SKM-1 treated with dmso at 0.1 percent for 144 hours (cell line): ENCODE measurements at regions not wholly inside any gene's neighbourhood (a gene's known extent, or its start where the extent isn't known, plus 50 kb on each side); places are given as distances from the start of the nearest gene placed in this dataset.
"Not testable (repeated sequence)": the region's sequence is repeated elsewhere in the genome, so short reads cannot be mapped to it uniquely, and the experiment has no call there.

Source experiments
- DNase-seq: peaks from one replicate; lab custom pipeline; 2025; ENCODE audit not compliant: unreplicated experiment; lab: John Stamatoyannopoulos, UW

DNA sequence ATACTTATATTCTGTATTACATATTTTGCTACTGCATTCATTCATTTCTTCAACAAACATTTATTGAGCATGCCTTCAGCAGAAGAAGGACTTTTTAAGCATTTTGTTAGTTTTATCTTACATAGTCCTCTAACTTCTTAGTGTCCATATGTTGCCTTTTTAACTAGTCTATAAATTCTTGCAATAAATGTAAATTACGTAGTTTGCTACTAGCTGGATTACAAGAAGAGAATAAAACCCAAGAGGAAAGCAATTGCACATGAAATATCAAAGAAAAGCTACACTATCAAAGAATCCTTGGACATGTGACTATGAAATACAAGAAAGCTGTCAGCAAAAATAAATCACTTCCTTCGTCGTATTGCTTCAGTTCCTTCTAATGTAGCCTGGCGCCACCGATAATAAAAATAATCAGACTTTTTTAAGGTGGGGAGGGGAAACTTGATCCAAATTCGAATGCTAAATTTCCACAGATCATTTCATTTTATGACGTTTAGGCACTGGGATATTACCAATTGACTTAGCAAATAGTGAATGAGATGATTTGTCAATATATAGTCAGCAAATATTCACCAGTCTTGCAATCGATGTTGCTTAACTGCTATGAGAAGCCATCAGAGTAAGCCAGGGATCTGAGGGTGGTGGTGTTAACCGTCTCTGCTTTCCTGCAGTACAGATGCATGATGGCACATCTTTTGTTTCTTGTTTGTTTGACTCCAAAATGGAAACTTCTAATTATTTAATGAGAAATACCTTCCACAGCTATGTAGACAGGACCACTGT lies 258.7 kb upstream of the EXOC2 start:
- DNase-seq, result no peak

DNA sequence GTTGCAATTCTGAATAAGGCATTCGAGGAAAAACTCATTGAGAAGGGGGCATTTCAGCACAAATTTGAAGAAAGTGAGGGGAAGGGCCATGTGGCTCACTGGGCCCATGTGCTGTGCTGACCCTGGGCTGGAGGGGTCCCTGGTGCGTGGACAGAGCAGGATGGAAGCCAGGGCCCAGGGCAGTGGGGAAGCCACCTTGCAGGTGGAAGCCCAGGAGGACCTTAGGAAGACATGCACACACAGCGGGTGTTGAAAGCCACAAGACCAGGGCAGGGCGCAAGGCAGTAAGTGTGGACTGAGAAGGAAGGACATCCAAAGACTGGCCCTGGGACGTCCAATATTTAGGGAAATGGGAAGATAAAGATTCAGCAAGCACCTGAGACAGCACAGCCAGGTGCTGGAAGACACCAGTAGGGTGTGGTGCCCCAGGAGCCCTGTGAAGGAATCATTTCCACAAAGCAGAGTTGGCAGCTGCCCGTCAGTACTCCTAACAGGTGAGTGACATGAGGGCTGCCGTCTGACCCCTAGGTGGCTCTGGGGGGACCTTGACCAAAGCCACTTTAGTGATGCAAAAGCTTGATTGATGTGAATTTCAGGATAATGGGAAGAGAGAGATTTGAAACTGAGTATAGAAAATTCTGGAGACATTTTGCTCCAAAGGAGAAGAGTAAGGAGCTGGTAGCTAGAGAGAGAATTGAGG lies 254.4 kb upstream of the EXOC2 start:
- DNase-seq, result no peak

DNA sequence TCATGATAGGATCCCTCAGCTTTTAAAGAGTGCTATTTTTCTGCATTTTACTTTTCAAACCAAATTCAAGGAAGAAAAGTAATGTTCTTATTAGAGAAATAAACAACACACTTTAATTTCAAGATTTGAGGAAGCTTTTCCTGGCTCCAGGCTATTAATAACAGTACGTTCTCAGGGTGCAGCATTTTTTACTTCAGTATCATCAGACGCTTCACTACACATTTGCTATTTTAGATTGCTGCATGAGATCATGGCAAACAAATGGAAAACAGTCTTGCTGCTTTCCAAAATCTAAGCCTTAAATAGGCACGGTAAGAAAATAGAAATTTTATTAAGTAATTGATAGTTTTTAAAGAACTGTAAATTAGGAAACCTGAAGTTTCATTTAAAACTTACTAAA lies 253.6 kb upstream of the EXOC2 start:
- DNase-seq, result no peak

DNA sequence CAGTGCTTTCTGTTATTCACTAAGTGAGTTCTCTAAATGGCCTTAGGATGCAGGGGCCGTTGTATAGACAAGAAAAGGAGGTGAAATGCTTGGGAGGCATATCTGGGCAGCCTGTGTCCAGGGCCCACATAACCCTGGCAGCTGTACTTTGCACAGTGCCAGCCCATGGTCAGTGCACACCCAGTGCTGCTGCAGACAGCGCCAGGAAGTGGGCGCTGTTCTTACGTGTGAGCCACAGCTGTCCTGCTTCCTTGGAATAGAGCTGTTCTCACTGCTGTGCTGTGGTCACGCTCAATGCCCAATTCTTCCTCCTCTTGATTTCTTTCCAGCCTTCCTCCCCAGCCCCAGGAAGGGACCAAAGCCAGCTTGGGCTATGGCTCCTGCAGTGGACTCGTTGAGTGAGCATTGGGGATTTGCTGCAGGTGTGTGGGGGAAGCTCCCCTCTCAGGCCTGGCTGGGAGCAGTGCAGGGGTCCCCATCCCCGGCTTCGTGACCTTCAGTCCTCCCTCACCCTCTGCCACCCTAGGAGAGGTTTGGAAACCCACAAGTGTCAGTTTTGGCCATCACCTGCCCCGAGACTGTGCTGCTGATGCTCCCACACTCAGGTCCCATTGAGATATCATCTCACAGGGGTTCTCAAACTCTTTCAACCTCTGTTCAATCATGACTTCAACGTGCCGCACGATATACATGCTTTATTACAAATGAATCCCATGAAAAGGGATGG lies 246.8 kb upstream of the EXOC2 start:
- DNase-seq, result no peak

DNA sequence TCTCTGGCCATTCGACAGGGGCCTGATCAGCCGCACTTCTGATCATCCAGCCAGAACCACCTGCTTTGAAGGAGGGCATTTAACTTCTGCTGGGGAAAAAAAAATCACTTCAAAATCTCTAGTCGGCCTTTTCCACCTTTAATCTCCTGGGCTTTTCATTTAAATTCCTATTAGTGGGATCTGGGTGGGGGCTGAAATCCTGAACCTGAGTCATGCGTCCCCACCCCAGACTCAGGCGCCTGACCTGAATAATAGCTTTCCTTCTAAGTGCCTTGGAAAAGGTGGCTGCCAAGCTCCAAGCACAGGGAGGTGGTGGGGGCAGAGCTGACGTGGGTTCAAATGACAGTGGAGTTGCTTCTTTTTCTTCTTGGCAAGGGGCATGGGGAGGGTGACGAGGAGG lies 246.0 kb upstream of the EXOC2 start:
- DNase-seq, result no peak

DNA sequence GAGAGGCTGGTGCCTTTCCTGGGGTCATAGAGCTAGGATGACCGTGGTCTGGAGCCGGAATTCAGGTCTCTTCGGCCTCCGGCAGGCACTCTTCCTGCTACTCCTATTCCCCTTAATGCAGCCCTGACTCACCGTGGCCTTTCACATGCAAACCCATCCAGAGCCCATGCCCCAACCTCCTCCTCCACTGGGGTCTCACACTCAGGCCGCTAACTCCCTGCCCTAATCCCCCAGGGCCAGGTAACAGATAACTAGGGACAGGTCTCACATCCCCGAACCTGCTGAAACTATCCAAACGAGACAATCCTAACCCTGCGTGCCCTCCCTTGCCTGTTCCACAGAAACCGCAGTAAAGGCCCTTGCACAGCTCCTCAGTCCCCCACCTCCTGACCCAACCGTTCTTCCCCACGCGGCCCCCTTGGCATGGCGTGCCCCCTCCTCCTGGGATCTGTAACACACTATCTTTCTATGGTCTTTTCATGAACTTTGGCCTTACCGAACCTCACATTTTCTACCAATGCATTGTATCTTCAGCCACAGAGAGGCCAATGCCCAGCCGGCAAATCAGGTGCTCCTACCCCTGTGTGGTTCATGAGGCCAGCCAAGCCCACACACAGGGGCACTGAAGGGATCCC lies 245.4 kb upstream of the EXOC2 start:
- DNase-seq, result no peak

DNA sequence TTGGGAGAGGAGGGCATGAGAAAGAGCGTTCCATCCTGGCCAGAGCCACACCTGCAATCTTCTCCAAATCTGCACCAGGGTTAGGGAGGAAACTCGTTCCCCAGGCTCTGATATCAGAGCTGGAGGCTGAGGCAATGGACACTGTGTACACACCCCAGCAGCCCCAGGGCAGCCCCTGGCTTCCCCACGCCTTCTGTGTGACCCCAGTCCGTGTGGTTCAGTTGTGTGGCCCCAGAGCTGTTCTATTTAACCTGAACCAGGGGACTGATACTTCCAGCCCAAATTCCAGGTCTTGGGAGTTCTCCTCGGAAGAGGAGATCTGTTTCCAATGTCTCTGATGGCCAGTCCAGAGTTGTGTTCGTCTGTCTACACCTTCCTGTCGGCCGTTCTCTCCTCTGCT lies 242.6 kb upstream of the EXOC2 start:
- DNase-seq, result no peak

DNA sequence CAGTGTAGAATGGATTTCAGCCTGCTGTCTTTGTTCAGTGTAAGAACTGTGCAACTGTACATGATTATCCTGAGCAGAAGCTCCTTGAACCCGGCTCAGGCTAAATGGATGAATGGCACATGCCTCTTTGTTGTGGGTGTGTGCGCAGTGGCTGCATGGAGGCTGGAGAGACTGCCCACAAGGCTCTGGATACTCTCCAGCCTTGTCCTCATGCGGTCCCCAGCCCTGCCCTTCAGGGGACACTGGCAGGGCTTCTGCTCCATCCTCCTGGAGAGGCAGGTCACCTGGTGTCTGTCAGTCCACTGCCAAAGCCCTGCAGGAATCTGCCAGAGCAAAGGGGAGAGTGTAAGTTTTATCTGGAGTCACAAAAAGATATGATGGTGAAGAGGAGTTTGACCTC lies 241.7 kb upstream of the EXOC2 start:
- no peak for DNase-seq

DNA sequence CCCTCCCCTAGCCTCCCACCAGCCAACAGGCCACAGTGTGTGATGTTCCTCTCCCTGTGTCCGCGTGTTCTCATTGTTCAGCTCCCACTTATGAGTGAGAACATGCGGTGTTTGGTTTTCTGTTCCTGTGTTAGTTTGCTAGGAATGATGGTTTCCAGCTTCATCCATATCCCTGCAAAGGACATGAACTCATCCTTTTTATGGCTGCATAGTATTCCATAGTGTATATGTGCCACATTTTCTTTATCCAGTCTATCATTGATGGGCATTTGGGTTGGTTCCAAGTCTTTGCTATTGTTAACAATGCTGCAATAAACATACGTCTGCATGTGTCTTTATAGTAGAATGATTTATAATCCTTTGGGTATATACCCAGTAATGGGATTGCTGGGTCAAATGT lies 239.0 kb upstream of the EXOC2 start:
- DNase-seq, result not testable (repeated sequence)

DNA sequence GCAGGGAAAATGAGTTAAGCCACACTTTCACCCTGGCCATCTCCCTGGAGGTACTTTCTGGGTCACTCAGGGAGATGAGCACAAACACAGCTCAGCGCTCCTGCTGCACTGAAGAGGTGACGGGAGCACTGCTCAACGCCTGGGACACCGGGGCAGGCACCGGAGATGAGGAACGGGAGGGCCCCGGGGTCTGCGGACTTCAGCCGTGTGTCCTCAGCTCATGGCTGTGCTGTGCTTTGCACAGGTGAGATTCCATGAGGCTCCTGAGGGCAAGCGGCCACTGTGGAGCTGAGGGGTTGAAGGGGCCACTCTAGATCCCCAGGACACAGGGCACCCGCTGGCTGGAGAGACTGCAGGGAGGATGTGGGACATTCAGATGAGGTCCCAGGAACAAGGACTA lies 234.2 kb upstream of the EXOC2 start:
- DNase-seq, result no peak

DNA sequence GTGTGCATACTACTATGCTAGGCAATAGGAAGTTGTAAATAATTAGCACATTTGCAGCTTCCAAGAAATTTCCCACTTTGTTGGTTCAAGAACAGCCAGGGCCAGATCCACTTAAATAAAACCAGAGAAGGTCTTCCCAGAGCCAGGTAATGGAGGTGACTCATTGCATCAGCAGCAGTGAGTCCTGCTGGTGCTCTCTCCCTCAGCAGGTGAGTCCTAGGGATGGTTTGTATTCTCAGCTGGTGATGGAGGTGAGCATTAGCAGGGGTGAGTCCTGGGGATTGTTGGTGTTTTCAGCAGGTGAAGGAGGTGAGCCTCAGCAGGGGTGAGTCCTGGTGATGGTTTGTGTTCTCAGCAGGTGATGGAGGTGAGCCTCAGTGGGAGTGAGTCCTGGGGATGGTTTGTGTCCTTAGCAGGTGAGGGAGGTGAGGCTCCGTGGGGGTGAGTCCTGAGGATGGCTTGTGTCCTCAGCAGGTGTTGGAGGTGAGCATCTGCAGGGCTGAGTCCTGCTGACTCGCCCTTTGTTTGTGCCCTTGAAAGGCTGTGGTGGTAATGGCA lies 232.8 kb upstream of the EXOC2 start:
- DNase-seq, result no peak

DNA sequence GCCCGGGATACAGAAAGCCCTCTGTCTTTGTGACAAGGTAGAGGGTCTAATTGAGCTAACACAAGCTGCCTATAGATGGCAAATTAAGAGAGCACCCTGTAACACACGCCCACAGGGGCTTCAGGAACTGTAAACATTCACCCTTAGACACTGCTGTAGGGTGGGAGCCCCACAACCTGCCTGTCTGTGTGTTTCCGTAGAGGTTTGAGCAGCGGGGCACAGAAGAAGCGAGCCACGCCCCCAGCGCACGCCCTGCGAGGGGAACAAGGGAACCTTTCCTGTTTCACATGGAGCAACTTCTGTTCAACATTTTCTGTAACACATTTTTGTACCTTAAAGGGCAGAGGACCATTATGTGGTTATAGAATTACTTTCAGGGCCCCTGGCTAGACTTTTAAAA lies 231.7 kb upstream of the EXOC2 start:
- DNase-seq, result no peak

DNA sequence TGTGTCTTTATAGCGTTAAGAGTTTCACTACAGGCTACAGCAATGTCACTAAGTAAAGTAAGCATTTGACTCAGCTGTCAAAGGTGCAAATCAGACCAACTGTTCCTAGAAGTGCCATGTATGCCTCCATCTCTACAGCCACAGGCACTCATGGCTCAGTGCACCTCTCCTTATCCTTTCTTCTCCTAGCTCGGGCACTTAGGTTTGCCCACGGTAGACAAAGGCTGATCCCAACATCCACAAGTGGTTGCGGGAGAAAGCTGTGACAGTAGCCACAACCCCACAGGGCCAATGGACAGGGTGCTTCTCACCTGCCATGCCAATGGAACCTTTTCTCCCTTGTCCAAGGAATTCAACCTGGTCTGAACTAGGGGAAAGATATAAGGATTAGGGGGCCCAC lies 228.5 kb upstream of the EXOC2 start:
- DNase-seq, result no peak

DNA sequence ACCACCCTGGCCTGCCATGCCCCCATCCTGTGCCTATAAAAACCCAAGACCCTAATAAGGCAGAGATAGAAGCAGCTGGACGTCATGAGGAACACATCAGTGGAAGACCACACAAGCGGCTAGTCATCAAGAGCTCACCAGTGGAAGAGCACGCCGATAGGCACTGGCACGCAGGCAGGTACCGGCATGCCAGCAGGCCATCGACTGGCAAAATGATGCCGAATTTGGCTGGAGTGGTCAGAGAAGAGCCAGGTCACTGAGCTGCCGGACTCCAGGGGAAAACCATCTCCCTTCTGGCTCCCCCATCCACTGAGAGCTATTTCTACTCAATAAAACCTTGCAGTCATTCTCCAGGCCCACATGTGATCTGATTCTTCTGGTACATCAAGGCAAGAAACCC lies 227.6 kb upstream of the EXOC2 start:
- no peak for DNase-seq

DNA sequence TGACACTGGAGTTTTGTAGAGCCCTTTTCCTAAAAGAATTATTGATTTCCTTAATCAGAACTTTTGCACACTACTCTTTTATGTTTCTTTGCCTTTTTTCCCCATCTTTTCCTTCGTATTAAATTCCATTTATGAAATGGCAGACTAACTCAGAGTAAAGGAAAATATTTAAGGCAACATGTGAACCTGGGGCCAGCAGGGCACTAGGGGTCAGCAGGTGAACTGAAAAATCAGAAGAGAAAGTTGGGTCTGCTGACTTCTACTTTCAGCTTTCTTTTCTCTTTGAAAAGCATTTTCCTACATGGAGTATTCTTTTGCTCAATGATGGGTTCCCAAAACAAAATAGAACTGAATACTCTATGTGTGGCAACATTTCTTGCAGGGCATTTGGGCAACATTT lies 226.6 kb upstream of the EXOC2 start:
- no peak for DNase-seq

DNA sequence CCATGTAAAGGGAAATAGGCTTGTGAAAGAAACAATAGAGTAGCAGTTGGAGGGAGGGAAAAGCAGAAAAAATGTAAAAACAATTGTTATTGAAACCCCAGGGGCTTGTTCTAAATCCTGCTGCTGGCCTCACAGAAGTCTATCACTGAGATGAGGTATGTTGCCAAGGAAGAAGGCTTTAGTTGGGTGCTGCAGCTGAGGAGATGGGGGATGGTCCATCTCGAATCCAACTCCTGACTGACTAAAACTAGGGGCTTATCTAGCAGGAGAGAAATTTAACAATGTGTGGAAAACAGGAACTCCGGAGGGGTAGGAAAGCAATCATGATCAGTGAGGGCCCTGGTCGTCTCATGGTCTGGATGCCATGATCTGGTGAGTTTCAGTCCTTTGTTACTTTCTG lies 225.0 kb upstream of the EXOC2 start:
- DNase-seq, result no peak

DNA sequence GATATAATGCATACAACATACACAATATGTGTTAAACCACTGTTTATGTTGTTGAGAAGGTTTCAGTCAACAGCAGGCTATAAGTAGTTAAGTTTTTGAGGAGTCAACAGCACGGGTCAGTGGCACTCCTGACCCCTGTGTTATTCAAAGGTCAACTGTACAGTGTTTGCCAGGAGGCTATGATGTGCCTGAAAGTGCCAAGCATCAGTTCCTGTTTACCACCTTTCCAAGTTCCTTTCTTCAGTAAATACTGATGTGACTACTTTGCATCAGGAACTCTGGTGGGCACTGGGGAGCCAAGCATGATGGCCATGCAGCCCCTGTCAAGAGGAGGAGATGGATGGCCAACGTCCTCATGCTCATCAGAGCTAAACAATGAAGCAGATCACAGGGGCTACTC lies 224.4 kb upstream of the EXOC2 start:
- DNase-seq, result no peak

DNA sequence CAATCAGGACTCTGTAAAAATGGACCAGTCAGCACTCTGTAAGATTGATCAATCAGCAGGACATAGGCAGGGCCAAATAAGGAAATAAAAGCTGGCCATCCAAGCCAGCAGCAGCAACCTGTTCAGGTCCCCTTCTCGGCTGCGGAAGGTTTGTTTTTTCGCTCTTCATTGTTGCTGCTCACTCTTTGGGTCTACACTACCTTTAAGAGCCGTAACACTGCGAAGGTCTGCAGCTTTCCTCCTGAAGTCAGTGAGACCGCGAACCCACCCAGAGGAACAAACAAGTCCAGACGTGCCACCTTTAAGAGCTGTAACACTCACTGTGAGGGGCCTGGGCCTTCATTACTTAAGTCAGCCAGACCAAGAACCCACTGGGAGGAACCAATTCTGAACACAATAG lies 223.2 kb upstream of the EXOC2 start:
- no peak for DNase-seq

DNA sequence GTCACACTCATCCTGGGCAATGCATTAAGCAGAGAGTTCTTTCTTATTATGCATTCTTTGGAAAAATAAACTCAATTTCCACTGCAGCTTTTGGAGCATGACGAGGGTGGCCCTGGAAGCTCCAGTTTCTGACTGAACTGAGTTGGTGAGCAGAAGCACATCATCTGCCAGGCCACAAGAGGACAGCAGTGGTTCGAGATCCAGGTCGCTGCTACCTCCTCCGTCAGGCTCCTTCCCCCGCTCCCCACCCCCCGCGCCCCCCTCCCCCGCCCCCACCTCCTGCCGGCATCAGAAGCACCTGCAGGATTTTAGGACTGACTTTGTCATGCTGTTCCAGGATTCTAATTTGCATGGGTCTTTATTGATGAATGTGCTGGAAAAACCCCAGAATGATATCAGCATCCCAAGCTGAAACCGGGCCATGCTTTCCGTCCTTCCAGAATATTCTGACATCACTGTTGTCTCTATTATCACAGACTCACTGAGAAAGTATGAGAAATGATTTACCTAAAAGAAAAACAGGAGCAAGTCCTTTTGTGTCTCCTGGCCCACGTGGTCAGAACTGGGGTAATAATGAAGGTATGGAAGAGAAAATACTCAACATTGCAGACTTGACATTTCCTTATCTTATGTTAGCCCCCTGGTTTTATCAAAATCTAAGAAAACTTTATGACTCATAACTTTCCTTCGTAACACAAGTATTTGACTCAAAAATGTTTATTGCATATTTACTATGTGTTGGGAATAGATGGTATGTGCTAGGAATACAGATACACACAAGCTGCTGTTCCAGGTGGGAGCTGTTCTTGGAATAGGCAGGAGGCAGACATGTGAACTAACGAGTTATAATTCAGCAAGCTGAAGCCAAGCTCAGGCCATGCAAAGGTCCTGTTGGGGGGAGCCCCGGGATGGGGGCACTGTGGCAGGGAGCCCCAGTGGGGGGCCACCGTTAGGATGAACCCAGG lies 220.2 kb upstream of the EXOC2 start:
- no peak for DNase-seq

DNA sequence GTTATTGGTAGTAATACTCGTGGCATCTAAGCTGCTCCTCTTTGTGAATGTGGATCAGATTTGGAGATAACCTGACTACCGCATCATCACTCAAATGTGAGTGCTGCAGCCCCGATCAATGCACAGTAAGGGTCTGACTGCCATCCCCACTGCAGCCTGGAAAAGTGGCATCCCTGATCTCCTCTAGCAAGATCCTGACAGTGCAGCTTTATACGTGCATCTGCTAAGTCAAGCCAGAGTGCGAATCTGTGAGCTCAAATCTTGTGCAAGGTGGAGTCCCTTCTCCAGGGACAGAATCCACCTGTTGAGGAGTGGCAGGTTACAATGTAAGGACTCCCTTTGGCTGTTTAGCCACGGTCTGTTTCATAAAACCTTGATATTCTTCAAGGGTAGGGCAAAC lies 215.0 kb upstream of the EXOC2 start:
- DNase-seq, result no peak
